PFSK-1 (cell line): ENCODE measurements at regions not wholly inside any gene's neighbourhood (a gene's known extent, or its start where the extent isn't known, plus 50 kb on each side); places are given as distances from the start of the nearest gene placed in this dataset.

Experiments used
- FOXP2 ChIP-seq: optimal IDR thresholded peaks from 2 replicates; pipeline ENCODE3; 2011; ENCODE audit warnings: borderline replicate concordance, control low read depth, inconsistent platforms; ENCODE audit not compliant: insufficient read depth; ENCODE audit errors: extremely low read length, extremely low read depth
- POLR2AphosphoS5 ChIP-seq: IDR thresholded peaks from 2 replicates; pipeline ENCODE4 v1.6.1; 2012; ENCODE audit warnings: low read depth, mild to moderate bottlenecking, control low read depth, low read length, moderate library complexity
- REST ChIP-seq, 2 experiments: IDR thresholded peaks; 2 replicates each; pipeline versions ENCODE4 v1.6.1 to v1.8.0; 2011 to 2012; ENCODE audit warnings: low read depth in 2 of 2, low read length in 2 of 2, control low read depth in 1 of 2, inconsistent platforms in 1 of 2, mild to moderate bottlenecking in 1 of 2, moderate library complexity in 1 of 2; ENCODE audit not compliant: insufficient read depth in 1 of 2
- SIN3A ChIP-seq: IDR thresholded peaks from 2 replicates; pipeline ENCODE4 v1.6.1; 2012; ENCODE audit warnings: mild to moderate bottlenecking, low read length, moderate library complexity, borderline replicate concordance; ENCODE audit not compliant: insufficient read depth
- TAF1 ChIP-seq: IDR thresholded peaks from 2 replicates; pipeline ENCODE4 v1.6.1; 2012; ENCODE audit warnings: low read length, control low read depth, borderline replicate concordance; ENCODE audit not compliant: insufficient read depth

GRCh38 chr6:2542101-2542857 lies 208.4 kb downstream of the MYLK4 start:
- no peak for TF ChIP-seq TAF1

- TF ChIP-seq POLR2AphosphoS5 (no peak), SIN3A (no peak), REST (IDR thresholded peaks at IDR 0.05; ENCODE audit: insufficient read depth in 1 of 2, low read depth in 2 of 2, low read length in 2 of 2) (no peak), FOXP2 (no peak), TAF1 (no peak)
Observed at GRCh38 chr6:2536451-2536850, 214.3 kb downstream of the MYLK4 start.

- TF ChIP-seq SIN3A (no peak), TAF1 (no peak), REST (IDR thresholded peaks at IDR 0.05; ENCODE audit: insufficient read depth in 1 of 2, low read depth in 2 of 2, low read length in 2 of 2) (no peak), POLR2AphosphoS5 (no peak), FOXP2 (no peak)
Observed at GRCh38 chr6:2535506-2535905, 215.2 kb downstream of the MYLK4 start.

- TF ChIP-seq POLR2AphosphoS5 (no peak), SIN3A (no peak), REST (IDR thresholded peaks at IDR 0.05; ENCODE audit: insufficient read depth in 1 of 2, low read depth in 2 of 2, low read length in 2 of 2) (no peak), FOXP2 (no peak), TAF1 (no peak)
Observed at GRCh38 chr6:2534406-2535042, 216.2 kb downstream of the MYLK4 start.

- TF ChIP-seq POLR2AphosphoS5 (no peak), REST (IDR thresholded peaks at IDR 0.05; ENCODE audit: insufficient read depth in 1 of 2, low read depth in 2 of 2, low read length in 2 of 2) (no peak), SIN3A (no peak), FOXP2 (no peak), TAF1 (no peak)
Observed at GRCh38 chr6:2531426-2532215, 219.1 kb downstream of the MYLK4 start.
